Esophagus muscularis mucosa (tissue), 4 donors: ENCODE measurements at regions not wholly inside any gene's neighbourhood (a gene's known extent, or its start where the extent isn't known, plus 50 kb on each side); places are given as distances from the start of the nearest gene placed in this dataset.
"Not testable (repeated sequence)": the region's sequence is repeated elsewhere in the genome, so short reads cannot be mapped to it uniquely, and the experiment has no call there.

Source experiments
- DNase-seq: peaks from one replicate; pipeline ENCODE4 v3.0.0-alpha.2; 2017; ENCODE audit errors: extremely low spot score
- H3K27ac ChIP-seq, 4 donors: fragments of 200-600 bp; sonication (generic); replicated peaks in 1 of 4; 1 replicate in 3 of 4; 2 replicates in 1 of 4; pipeline ENCODE4 v1.5.1; 2016 to 2019; ENCODE audit warnings: mild to moderate bottlenecking in 1 of 4
- H3K27me3 ChIP-seq, 4 donors: fragments of 200-600 bp; sonication (generic); one replicate each; pipeline versions ENCODE4 v1.5.1 to v1.6.0; 2016 to 2019
- H3K36me3 ChIP-seq, 4 donors: fragments of 200-600 bp; sonication (generic); one replicate each; pipeline ENCODE4 v1.5.1; 2016 to 2019
- H3K4me1 ChIP-seq, 4 donors: fragments of 200-600 bp; sonication (generic); one replicate each; pipeline ENCODE4 v1.5.1; 2016 to 2019
- H3K4me3 ChIP-seq, 4 donors: fragments of 200-600 bp; sonication (generic); 1 replicate in 2 of 4; 2 replicates in 2 of 4; pipeline ENCODE4 v1.5.1; 2016 to 2019; ENCODE audit warnings: mild to moderate bottlenecking in 4 of 4, moderate library complexity in 1 of 4
- H3K9me3 ChIP-seq, 4 donors: fragments of 200-600 bp; sonication (generic); 1 replicate in 3 of 4; 2 replicates in 1 of 4; pipeline ENCODE4 v1.5.1; 2016 to 2019
- CTCF ChIP-seq, 3 experiments: fragments of 200-600 bp in 2 of 3; fragments of 450-650 bp in 1 of 3; sonication (generic) in 2 of 3; IDR thresholded peaks; one replicate each; pipeline ENCODE4 v1.5.1; 2017 to 2019; ENCODE audit warnings: antibody characterized with exemption in 3 of 3, mild to moderate bottlenecking in 2 of 3, moderate library complexity in 1 of 3
- EP300 ChIP-seq: sonication (generic); formaldehyde crosslinking; IDR thresholded peaks from one replicate; pipeline ENCODE4 v1.6.1; 2017; ENCODE audit warnings: antibody characterized with exemption
- POLR2A ChIP-seq: fragments of 450-650 bp; IDR thresholded peaks from one replicate; pipeline ENCODE4 v1.6.1; 2017; ENCODE audit warnings: antibody characterized with exemption, moderate library complexity, mild to moderate bottlenecking, low read depth
- POLR2AphosphoS5 ChIP-seq, 2 donors: sonication (generic); formaldehyde crosslinking; IDR thresholded peaks; one replicate each; pipeline ENCODE4 v1.6.1; 2017; ENCODE audit warnings: antibody characterized with exemption in 2 of 2
- WGBS: methylation state at CpG from one replicate; pipeline ENCODE4 v1.1.5; 2018; 5-methylcytosine and 5-hydroxymethylcytosine counted together
- intact Hi-C: fragments of 100-400 bp; cut with DNase I; formaldehyde crosslinking; loops from one replicate; pipeline ENCODE4 v1.15.1; 2023
- small RNA-seq, 3 donors: library from RNA; depleted of rRNA; stranded (forward); fragments of <200 nt; gene quantifications; one replicate each; pipeline ENCODE3, GENCODE V24; 2016

GRCh38 chr10:45249978-45250693, 65.3 kb downstream of the OR13A1 start:
- H3K9me3 ChIP-seq, result no peaks in the 10 kb centered on the region
- H3K36me3 ChIP-seq, result no peaks in the 10 kb centered on the region
- H3K4me1 ChIP-seq, result peaks cover 0 to 5% (median 2%) of the 10 kb centered on the region in 4 donors
- intact Hi-C loops, result no loop called here
- DNase-seq, result no peak
- 54% methylated on average over 16 of the region's 17 CpGs for WGBS
- peaks cover 0 to 6% (median 0%) of the 10 kb centered on the region in 4 donors for H3K27me3 ChIP-seq
- H3K4me3 ChIP-seq, result peak overlapping the region in 2 of 4 donors; percentile 2 to 25
- TF ChIP-seq POLR2AphosphoS5 (IDR thresholded peaks at IDR 0.05) (no peak), POLR2A (no peak), CTCF (IDR thresholded peaks at IDR 0.05) (peak; percentile 56 to 63 (median 63)), EP300 (no peak)
- H3K27ac ChIP-seq, result no peak overlapping the region

GRCh38 chr10:45250694-45251075, 64.7 kb downstream of the OR13A1 start:
- H3K27ac ChIP-seq, intact Hi-C loops, H3K4me1 ChIP-seq, H3K4me3 ChIP-seq, H3K27me3 ChIP-seq, H3K9me3 ChIP-seq, DNase-seq, H3K36me3 ChIP-seq: not testable (repeated sequence)
- WGBS, result 69% methylated on average over 6 of the region's 6 CpGs

Small RNA genes lying in the stretch of these regions (small RNA-seq; reads per million reads assigned to genes)
- gene AL512324.1 (0 reads per million in 3 donors), gene MIR3156-1 (0 reads per million in 3 donors), gene RNU6-1207P (0 reads per million in 3 donors)
